Iris pigment epithelial cell (primary cell): ENCODE measurements at regions not wholly inside any gene's neighbourhood (a gene's known extent, or its start where the extent isn't known, plus 50 kb on each side); places are given as distances from the start of the nearest gene placed in this dataset.

Experiments used
- DNase-seq: peaks from one replicate; pipeline ENCODE4 v3.0.0-alpha.2; 2011; ENCODE audit warnings: low read depth

- no peak for DNase-seq
Observed at GRCh38 chr6:167566711-167567141, 241.8 kb downstream of the TTLL2 start.

DNA sequence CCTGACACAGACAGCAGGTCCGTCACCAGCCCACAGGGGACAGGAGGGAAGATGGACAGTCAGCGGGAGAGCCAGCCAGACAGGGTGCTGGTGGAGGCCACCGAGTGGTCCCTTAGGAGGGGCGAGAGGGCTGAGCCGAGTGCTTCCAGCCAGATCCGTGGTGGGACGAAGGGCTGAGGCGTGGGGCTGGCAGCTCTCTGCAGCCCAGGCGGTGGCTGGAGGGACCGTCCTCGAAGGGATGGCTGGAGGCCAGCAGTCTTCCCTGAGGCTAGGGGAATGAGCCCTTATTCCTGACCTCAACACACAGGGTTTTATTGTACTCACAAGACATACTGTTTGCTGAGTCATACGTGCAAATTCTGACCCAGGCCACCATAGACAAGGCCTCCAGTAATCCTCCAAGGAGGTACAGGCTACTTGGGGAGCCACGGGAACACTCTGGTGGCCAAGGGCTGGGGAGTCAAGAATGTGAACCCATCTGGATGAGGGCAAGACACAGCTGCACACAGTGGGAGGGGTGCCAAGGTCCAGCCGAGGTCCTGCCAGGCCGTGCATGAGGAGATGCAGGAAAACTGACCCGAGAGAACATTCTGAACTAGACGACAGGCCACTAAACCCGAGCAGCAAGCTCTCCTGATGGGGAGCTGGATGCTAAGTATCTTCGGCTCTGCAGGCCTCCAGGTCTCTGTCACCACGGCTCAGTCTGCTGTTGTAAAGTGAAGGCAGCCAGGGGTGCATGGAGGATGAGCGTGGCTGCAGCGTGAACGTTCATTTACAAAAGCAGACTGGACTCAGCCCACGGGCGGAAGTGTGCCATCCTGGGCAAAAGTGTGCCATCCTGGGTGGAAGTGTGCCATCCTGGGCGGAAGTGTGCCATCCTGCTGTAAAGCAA, 242.5 kb downstream of the TTLL2 start:
- DNase-seq, result no peak

- no peak for DNase-seq
Observed at GRCh38 chr6:167568407-167569024, 243.6 kb downstream of the TTLL2 start.

DNA sequence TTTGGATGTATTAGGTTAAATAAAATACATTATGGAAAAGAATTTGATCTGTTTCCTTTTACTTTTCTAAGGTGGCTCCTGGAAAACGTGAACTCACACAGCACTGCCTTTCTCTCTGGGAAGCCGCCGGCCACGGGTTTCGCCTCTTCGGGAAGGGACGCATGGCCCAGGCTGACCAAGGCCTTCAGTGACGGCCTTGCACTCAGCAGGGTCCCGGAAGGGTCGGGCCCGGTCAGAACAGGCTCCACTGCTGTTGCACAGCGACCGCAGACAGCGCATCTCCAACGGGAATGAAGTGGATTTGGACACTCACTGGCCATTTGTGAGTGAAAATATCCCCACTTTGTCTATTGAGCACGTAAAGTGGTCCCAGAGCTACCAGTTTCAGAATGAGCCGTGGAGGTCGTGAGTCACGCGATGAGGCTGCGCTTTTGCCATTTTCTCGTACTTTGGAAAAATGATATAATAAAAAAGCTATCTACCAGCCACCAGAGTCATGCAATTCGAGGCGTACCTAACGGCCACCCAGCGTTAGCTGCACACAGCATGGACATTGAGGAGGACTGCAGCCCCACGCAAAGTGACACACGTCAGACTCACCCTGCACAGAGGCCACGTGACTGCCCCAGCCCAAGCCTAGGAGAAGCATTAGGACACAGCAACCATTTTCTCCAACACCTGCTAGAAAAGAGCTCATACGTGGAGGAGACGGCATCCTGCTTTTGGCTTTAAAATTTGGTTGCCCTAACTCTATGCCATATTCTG, 244.3 kb downstream of the TTLL2 start:
- DNase-seq, result no peak

DNA sequence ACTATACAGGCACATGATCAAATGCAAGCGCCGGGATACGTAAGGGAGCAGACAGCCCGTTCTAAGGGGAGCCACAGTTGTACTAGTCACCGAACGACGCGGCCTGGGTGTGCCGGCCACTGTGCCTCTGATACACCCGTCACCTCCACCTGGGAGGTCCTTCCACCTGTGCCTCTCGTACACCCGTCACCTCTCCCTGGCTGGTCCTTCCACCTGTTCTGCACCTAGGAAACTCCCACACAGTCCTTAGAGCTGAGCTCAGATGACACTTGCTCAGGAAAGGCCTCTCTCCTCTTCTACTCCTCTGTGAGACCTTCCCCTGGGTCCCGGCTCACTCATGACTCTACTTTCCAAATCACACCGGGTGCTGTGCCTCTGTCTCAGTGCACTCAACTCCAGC, 245.0 kb downstream of the TTLL2 start:
- DNase-seq, result no peak

DNA sequence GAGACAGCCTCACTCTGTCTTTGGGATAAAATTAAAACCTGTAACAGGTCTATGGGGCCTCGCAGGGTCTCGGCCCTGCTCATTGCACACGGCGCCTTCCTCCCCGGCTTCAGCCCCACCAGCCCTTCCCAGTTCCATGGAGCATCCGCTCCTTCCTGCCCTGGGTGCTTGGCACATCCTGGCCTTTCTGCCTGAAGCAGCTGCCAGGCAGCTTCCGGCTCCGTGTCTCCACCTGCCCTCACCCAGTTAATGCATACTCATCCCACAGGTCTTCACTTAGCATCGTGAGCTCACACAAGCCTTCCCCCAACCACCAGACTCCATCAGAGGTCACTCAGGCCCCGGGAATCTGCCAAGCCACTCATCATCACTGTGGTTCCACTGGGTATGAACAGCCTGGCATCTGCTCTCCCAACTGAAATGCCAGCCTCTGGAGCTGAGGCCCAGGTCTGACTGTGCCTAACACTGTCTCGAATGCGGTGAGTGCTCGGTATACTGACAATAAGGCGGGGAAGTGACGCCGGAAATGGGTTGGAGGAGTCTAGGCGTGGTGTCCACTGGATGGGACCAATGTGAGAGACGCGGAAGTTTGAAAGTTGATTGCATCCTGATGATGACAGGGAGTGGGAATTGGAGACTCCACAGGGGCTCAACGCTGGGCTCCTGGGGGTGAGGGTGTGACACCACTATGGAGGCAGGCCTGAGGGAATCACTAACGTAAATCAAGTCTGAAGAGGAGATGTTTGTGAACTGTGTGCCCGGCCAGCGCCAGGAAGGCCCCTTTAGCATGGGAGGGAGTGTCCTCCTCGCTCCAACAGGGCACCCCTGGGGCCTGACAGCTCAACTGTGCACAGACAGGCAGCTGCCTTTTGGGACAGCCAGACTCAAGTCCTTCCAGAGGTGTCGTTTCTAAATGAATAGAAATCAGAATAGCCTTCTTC, 245.8 kb downstream of the TTLL2 start:
- no peak for DNase-seq

- DNase-seq, result no peak
Observed at GRCh38 chr6:167571550-167571949, 246.7 kb downstream of the TTLL2 start.

DNA sequence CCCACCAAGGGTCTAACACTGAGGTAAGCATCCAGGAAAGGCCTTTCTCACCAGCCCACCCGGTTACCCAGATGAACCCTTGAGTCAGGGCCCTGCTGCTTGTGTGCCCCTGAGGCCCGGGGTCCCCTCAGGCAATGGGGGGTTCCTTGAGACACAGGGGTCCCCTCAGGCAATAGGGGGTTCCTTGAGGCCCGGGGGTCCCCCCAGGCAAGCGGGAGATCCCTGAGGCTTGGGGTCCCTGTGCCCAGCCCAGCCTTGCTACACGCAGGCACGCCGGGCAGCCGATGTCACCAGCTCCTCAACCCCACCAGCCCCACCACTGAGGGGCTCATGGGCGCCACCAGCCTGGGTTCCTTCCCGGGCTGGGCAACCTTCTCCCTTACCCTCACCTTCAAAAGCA, 247.2 kb downstream of the TTLL2 start:
- no peak for DNase-seq

GRCh38 chr6:167572841-167573271, 248.0 kb downstream of the TTLL2 start:
- no peak for DNase-seq

- no peak for DNase-seq
Observed at GRCh38 chr6:167573461-167574215, 248.8 kb downstream of the TTLL2 start.

GRCh38 chr6:167574431-167575151, 249.7 kb downstream of the TTLL2 start:
- no peak for DNase-seq

- DNase-seq, result no peak
Observed at GRCh38 chr6:167575158-167575696, 250.3 kb downstream of the TTLL2 start.

- no peak for DNase-seq
Observed at GRCh38 chr6:167576050-167576741, 250.5 kb upstream of the AFDN start.

- no peak for DNase-seq
Observed at GRCh38 chr6:167576828-167577503, 249.7 kb upstream of the AFDN start.

DNA sequence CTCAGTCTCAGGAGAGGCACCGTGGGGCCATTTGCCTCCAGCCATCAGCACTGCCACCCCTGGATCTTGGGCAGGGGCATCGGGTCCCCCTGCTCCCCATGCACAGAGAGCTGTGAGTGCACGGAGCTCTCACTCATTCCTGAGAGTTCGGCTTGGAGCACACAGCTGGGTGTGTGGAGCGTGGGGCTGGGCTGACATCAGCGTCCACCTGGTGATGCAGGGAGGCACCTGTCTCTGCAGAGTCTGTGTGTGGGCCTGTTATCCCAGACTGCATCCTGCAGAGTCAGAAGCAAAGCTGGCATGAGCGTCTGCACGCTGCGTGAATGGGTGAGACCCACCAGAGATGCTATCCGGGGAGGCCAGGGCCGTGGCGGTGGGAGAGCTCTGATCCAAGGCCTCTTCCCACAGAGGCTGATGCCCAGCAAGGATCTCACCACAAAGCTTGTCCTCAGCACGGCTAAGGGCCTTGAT, 248.8 kb upstream of the AFDN start:
- DNase-seq, result no peak

DNA sequence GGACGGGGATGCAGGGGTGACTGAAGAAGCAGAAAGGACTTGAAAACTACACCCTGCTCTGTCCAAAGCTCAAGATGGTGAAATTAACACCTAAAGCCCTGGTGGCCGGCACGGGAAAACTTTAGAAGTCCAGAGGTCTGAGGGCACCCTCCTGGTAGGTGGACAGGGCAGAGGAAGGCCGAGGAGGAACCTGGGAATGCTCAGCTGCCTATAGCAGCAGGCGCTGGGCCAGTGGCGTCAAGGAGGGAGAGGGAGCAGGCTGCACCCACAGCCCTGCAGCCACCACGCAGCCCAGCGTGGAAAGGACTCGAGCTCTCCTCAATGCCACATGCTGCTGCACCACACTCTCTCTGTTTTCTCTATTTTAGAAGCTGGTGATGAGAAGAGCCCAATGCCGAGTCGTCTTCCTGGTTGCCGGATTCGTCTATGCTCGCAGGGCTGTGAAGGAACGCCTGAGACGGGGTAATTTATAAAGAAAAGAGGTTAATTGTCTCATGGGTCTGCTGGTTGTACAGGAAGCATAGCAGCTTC, 248.3 kb upstream of the AFDN start:
- no peak for DNase-seq

- no peak for DNase-seq
Observed at GRCh38 chr6:167579806-167580618, 246.7 kb upstream of the AFDN start.

DNA sequence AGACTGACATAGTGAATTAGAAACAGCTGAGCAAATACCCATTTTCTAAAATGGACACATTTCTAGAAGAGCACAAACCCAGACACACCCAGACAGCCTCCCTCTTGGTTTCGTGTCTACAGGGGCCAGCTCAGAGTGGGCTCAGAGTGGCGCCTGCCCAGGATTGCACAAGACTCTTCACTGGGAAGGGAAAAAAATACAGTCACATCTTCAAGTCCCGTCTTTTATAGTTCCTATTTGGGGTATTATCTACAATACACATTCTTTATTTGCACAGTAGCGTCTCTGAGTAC, 246.1 kb upstream of the AFDN start:
- DNase-seq, result no peak
